ENCODE measurements at regions not wholly inside any gene's neighbourhood (a gene's known extent, or its start where the extent isn't known, plus 50 kb on each side); places are given as distances from the start of the nearest gene placed in this dataset.

DNA sequence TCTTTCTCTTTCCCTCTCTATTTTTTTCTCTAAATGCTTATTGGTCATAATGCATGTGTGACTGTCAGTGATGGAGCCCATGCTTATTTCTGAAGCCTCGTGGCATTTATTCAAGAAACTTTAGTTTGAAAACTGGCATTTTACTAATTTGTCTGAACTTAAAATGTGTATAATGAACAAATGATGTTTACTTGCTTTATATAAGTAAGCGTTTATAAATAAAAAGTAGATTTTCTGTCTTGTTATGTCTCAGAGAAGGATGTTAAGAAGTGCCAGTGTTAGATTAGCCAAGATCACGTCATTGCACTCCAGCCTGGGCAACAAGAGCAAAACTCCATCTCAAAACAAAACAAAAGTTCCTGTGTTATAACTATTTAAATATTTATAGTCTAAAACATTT is 1568.1 kb downstream of the EFNB2 start:
- Histone ChIP-seq H3K36me3 (no peaks in the 10 kb centered on the region), H3K4me1 (no peaks in the 10 kb centered on the region), H3K27me3 (no peaks in the 10 kb centered on the region), H3K4me3 (no peak overlapping the region), H3K27ac (no peak overlapping the region), H3K9me3 (no peaks in the 10 kb centered on the region)
- TF ChIP-seq, protein P1, sequence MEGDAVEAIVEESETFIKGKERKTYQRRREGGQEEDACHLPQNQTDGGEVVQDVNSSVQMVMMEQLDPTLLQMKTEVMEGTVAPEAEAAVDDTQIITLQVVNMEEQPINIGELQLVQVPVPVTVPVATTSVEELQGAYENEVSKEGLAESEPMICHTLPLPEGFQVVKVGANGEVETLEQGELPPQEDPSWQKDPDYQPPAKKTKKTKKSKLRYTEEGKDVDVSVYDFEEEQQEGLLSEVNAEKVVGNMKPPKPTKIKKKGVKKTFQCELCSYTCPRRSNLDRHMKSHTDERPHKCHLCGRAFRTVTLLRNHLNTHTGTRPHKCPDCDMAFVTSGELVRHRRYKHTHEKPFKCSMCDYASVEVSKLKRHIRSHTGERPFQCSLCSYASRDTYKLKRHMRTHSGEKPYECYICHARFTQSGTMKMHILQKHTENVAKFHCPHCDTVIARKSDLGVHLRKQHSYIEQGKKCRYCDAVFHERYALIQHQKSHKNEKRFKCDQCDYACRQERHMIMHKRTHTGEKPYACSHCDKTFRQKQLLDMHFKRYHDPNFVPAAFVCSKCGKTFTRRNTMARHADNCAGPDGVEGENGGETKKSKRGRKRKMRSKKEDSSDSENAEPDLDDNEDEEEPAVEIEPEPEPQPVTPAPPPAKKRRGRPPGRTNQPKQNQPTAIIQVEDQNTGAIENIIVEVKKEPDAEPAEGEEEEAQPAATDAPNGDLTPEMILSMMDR (IDR thresholded peaks at IDR 0.05), result no peak
- no peak for DNase-seq (ENCODE audit: low spot score)

DNA sequence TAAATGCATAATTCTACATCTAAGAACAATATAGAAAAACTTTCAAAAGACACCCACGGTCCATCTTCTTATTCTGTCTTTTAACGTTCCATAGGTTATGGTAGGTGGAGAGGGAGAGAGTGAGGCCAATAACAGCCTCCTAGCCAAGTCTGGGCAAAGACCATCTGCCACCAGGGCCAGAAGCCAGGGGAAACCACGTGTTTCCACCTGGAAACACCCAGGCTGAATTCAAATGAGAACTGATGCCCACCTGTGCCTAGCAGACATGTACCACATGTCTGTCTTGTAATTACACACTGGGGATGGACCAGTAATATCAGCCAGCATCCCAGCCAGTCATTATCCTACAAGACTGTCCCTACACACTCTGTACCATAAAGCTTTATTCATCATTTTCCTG is 1573.1 kb downstream of the EFNB2 start:
- H3K27me3 ChIP-seq, result no peaks in the 10 kb centered on the region
- DNase-seq (ENCODE audit: low spot score), result no peak
- TF ChIP-seq, protein P1 (IDR thresholded peaks at IDR 0.05), result no peak

DNA sequence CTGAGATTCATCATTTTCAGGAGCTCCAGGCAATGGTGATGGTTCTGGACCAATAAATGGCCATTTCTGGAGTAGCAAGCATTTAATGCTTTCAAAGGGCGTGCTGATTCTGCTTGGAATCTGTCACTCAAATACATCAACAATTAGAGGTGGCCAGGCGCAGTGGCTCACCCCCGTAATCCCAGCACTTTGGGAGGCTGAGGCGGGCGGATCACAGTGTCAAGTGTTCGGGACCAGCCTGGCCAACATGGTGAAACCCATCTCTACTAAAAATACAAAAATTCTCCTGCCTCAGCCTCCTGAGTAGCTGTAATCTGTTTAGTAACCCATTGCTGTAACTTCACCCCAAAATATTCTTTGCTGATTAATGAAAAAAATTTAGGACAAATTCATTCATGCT is 1574.2 kb downstream of the EFNB2 start:
- no peak overlapping the region for H3K27ac ChIP-seq
- no peaks in the 10 kb centered on the region for H3K9me3 ChIP-seq
- DNase-seq (ENCODE audit: low spot score), result no peak
- H3K4me3 ChIP-seq, result no peak overlapping the region
- TF ChIP-seq, protein P1 (IDR thresholded peaks at IDR 0.05), result no peak
- no peaks in the 10 kb centered on the region for H3K27me3 ChIP-seq
- no peaks in the 10 kb centered on the region for H3K36me3 ChIP-seq
- no peaks in the 10 kb centered on the region for H3K4me1 ChIP-seq

More for the DNA sequence above, 1573.1 kb downstream of the EFNB2 start:
- Histone ChIP-seq H3K9me3 (no peaks in the 10 kb centered on the region), H3K36me3 (no peaks in the 10 kb centered on the region), H3K4me1 (no peaks in the 10 kb centered on the region), H3K27ac (no peak overlapping the region), H3K4me3 (no peak overlapping the region)

DNA sequence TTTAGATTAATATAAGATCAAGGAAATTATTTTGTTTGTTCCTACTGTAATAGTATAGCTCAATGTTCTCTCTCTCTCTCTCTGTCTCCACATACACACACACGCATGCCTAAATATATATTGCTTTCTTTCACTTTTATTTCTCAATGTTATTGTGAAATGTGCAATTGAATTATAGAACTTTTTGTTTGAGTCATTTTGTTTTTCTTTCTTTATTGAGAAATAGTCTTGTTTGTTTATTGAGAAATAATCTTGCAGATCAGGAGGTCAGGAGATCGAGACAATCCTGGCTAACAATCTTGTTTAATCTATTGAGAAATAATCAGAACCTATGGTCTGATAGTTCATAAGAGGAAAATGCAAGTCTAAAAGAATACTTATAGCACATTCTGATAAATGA is 1581.3 kb downstream of the EFNB2 start:
- no peak for DNase-seq (ENCODE audit: low spot score)

DNA sequence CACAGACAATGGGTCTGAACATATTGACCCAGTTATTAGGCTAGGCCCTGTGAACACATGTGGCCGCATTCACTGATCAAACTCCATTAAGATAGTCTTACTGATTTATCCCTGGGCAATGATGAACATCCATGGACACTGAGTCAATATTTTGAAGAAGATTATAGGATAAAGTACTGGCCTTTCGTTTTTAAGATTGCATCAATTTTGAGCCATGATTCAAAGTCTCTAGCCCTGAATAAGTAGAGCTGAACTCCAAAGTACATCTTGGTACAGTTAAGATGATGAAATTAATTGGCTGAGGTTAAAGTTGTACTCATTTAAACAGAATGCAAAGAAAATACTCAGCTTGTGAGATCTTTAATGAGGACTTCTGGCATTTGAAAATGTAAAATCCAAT is 1581.9 kb downstream of the EFNB2 start:
- no peaks in the 10 kb centered on the region for H3K4me1 ChIP-seq
- no peak overlapping the region for H3K27ac ChIP-seq
- no peak for DNase-seq (ENCODE audit: low spot score)
- TF ChIP-seq, protein P1 (IDR thresholded peaks at IDR 0.05), result no peak
- no peaks in the 10 kb centered on the region for H3K9me3 ChIP-seq
- H3K4me3 ChIP-seq, result no peak overlapping the region
- no peaks in the 10 kb centered on the region for H3K36me3 ChIP-seq
- no peaks in the 10 kb centered on the region for H3K27me3 ChIP-seq

More for the DNA sequence above, 1581.3 kb downstream of the EFNB2 start:
- Histone ChIP-seq H3K4me1 (no peaks in the 10 kb centered on the region), H3K9me3 (no peaks in the 10 kb centered on the region), H3K27me3 (no peaks in the 10 kb centered on the region), H3K27ac (no peak overlapping the region), H3K4me3 (no peak overlapping the region), H3K36me3 (no peaks in the 10 kb centered on the region)
- TF ChIP-seq, protein P1 (IDR thresholded peaks at IDR 0.05), result no peak

Data from right atrium auricular region (tissue), 2 donors.